ENCODE measurements at regions not wholly inside any gene's neighbourhood (a gene's known extent, or its start where the extent isn't known, plus 50 kb on each side); places are given as distances from the start of the nearest gene placed in this dataset.

DNA sequence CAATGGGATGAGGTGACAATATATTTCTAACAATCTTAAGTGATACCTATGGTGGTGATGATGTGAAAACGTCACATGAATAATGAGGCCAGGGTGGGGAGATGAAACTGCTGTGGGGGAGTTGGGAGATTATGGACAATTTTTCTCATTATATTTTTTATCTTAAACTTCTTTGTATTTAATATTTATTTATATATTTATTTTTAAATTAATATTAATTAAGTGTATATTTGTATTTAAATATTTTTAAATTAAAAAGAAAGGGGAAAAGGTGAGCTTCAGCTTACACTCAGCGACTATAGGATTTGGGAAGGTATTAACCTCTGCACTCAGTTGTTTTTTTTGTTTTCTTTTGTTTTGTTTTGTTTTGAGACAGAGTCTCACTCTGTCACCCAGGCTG lies 158.7 kb downstream of the PSMG1 start:
- no peak for TF ChIP-seq POLR2AphosphoS5 (IDR thresholded peaks at IDR 0.05; ENCODE audit: low read depth, low read length)
- TF ChIP-seq, protein P1, sequence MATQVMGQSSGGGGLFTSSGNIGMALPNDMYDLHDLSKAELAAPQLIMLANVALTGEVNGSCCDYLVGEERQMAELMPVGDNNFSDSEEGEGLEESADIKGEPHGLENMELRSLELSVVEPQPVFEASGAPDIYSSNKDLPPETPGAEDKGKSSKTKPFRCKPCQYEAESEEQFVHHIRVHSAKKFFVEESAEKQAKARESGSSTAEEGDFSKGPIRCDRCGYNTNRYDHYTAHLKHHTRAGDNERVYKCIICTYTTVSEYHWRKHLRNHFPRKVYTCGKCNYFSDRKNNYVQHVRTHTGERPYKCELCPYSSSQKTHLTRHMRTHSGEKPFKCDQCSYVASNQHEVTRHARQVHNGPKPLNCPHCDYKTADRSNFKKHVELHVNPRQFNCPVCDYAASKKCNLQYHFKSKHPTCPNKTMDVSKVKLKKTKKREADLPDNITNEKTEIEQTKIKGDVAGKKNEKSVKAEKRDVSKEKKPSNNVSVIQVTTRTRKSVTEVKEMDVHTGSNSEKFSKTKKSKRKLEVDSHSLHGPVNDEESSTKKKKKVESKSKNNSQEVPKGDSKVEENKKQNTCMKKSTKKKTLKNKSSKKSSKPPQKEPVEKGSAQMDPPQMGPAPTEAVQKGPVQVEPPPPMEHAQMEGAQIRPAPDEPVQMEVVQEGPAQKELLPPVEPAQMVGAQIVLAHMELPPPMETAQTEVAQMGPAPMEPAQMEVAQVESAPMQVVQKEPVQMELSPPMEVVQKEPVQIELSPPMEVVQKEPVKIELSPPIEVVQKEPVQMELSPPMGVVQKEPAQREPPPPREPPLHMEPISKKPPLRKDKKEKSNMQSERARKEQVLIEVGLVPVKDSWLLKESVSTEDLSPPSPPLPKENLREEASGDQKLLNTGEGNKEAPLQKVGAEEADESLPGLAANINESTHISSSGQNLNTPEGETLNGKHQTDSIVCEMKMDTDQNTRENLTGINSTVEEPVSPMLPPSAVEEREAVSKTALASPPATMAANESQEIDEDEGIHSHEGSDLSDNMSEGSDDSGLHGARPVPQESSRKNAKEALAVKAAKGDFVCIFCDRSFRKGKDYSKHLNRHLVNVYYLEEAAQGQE (IDR thresholded peaks at IDR 0.05; ENCODE audit: insufficient read depth in 1 of 2, low read depth in 2 of 2, low read length in 1 of 2), result no peak
- TF ChIP-seq, protein P2, sequence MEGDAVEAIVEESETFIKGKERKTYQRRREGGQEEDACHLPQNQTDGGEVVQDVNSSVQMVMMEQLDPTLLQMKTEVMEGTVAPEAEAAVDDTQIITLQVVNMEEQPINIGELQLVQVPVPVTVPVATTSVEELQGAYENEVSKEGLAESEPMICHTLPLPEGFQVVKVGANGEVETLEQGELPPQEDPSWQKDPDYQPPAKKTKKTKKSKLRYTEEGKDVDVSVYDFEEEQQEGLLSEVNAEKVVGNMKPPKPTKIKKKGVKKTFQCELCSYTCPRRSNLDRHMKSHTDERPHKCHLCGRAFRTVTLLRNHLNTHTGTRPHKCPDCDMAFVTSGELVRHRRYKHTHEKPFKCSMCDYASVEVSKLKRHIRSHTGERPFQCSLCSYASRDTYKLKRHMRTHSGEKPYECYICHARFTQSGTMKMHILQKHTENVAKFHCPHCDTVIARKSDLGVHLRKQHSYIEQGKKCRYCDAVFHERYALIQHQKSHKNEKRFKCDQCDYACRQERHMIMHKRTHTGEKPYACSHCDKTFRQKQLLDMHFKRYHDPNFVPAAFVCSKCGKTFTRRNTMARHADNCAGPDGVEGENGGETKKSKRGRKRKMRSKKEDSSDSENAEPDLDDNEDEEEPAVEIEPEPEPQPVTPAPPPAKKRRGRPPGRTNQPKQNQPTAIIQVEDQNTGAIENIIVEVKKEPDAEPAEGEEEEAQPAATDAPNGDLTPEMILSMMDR (IDR thresholded peaks at IDR 0.05), result no peak
- no peak for TF ChIP-seq TCF7L2 (IDR thresholded peaks at IDR 0.05; ENCODE audit: low read depth, low read length)
- TF ChIP-seq SIN3A (IDR thresholded peaks at IDR 0.05; ENCODE audit: borderline replicate concordance, insufficient read depth, low read depth, low read length), result no peak
- intact Hi-C loops (cut with micrococcal nuclease; ENCODE audit: unreplicated experiment) (no loop called here), in situ Hi-C loops (cut with HindIII; ENCODE audit: low pct_unique_long_range_greater_than_20kb, low sequenced_read_pairs) (no loop called here)
- CTCF ChIA-PET, result no interaction called here
- no peak overlapping the region for H3K27ac ChIP-seq (ENCODE audit: low read length)
- H3K4me3 ChIP-seq (ENCODE audit: low read depth in 2 of 2, low read length in 2 of 2), result no peak overlapping the region
- H3K27me3 ChIP-seq (ENCODE audit: control insufficient read depth, insufficient read depth, low read length), result no peaks in the 10 kb centered on the region
- no peaks in the 10 kb centered on the region for H3K36me3 ChIP-seq (ENCODE audit: control insufficient read depth, insufficient read depth, low read length)
- BruUV-seq (replicated peaks), result no TSS peak
- POLR2A ChIA-PET, result no interaction called here
- no peaks in the 10 kb centered on the region for H3K4me1 ChIP-seq (ENCODE audit: control insufficient read depth, insufficient read depth, low read length)
- no peaks in the 10 kb centered on the region for H3K9me3 ChIP-seq (ENCODE audit: control insufficient read depth, insufficient read depth, low read depth, low read length)
- no peak for ATAC-seq
- DNase-seq (ENCODE audit: low read depth, low spot score), result no peak

- intact Hi-C loops (cut with micrococcal nuclease; ENCODE audit: unreplicated experiment) (no loop called here), in situ Hi-C loops (cut with HindIII; ENCODE audit: low pct_unique_long_range_greater_than_20kb, low sequenced_read_pairs) (no loop called here)
- no TSS peak for BruUV-seq (replicated peaks)
- H3K4me1 ChIP-seq (ENCODE audit: control insufficient read depth, insufficient read depth, low read length), result no peaks in the 10 kb centered on the region
- H3K36me3 ChIP-seq (ENCODE audit: control insufficient read depth, insufficient read depth, low read length), result no peaks in the 10 kb centered on the region
- DNase-seq (ENCODE audit: low read depth, low spot score), result no peak
- H3K9me3 ChIP-seq (ENCODE audit: control insufficient read depth, insufficient read depth, low read depth, low read length), result no peaks in the 10 kb centered on the region
- H3K27ac ChIP-seq (ENCODE audit: low read length), result no peak overlapping the region
- H3K4me3 ChIP-seq (ENCODE audit: low read depth in 2 of 2, low read length in 2 of 2), result no peak overlapping the region
- H3K27me3 ChIP-seq (ENCODE audit: control insufficient read depth, insufficient read depth, low read length), result no peaks in the 10 kb centered on the region
- POLR2A ChIA-PET, result no interaction called here
- no peak for ATAC-seq
- CTCF ChIA-PET, result no interaction called here
- TF ChIP-seq, protein P2 (IDR thresholded peaks at IDR 0.05), result no peak
- TF ChIP-seq TCF7L2 (IDR thresholded peaks at IDR 0.05; ENCODE audit: low read depth, low read length), result no peak
- TF ChIP-seq, protein P1 (IDR thresholded peaks at IDR 0.05; ENCODE audit: insufficient read depth in 1 of 2, low read depth in 2 of 2, low read length in 1 of 2), result no peak
- no peak for TF ChIP-seq SIN3A (IDR thresholded peaks at IDR 0.05; ENCODE audit: borderline replicate concordance, insufficient read depth, low read depth, low read length)
- no peak for TF ChIP-seq POLR2AphosphoS5 (IDR thresholded peaks at IDR 0.05; ENCODE audit: low read depth, low read length)
Observed at GRCh38 chr21:39022863-39023693, 160.2 kb downstream of the PSMG1 start.
